NCI-H82 treated with DMSO at 0.1 percent for 48 hours (cell line): ENCODE measurements at regions not wholly inside any gene's neighbourhood (a gene's known extent, or its start where the extent isn't known, plus 50 kb on each side); places are given as distances from the start of the nearest gene placed in this dataset.
A peak's percentile ranks its signal among the peaks of the same experiment; 100 is the strongest.
"Not testable (repeated sequence)": the region's sequence is repeated elsewhere in the genome, so short reads cannot be mapped to it uniquely, and the experiment has no call there.

Experiments
- DNase-seq: peaks from one replicate; lab custom pipeline; 2025; ENCODE audit not compliant: unreplicated experiment; lab: John Stamatoyannopoulos, UW

DNA sequence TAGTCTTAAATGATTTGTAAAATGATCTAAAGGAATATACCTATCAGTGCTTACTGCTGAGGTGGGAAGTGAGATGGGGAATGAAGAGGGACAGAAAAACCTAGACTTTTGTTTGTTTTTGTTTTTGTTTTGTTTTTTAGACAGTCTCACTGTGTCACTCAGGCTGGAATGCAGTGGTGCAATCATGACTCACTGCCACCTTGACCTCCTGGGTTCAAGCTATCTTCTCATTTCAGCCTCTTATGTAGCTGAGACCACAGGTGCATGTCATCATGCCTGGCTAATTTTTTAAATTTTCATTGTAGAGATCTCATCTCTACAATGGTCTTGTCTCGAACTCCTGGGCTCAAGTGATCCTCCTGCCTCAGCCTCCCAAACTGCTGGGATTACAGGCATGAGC, 116.4 kb upstream of the SEM1 start:
- DNase-seq = no peak

DNA sequence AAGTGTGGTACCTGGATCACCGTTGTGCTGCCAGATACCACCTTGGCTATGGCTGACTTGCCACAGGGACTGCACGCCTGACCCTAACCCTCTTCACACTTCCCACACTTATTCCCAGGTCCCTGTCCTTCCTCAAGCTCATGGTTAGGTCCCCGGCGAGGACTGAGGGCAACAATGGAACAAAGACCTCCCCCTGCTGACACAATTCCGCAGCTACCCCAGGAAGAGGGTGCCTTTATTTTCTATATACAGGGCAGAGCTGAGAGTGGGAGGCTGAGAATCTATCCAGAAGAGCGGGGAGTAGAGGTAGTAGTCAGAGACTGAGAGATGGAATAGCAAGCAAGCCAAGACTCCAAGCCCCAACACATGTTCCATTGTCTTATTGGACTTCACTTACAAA, 118.1 kb upstream of the SEM1 start:
- DNase-seq = no peak

- DNase-seq = not testable (repeated sequence)
Observed at GRCh38 chr7:96829121-96829520, 119.5 kb upstream of the SEM1 start.

DNA sequence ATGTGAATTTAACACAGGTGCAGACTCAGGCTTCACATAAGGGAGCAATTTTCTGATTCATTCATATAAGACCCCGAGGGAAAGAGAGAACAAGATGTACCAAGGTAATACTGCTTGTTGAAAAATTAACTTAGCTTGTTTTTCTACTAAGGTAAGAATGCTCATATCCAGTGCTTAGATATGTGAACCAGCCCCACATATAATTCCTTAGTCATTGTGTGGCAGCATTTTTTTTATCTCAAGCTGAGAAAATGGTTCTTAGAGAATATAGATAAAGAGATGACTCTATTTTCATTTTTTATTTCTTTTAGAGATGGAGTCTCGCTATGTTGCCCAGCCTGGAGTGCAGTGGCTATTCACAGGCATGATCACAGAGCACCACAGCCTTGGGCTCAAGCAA, 121.8 kb upstream of the SEM1 start:
- DNase-seq = no peak

DNA sequence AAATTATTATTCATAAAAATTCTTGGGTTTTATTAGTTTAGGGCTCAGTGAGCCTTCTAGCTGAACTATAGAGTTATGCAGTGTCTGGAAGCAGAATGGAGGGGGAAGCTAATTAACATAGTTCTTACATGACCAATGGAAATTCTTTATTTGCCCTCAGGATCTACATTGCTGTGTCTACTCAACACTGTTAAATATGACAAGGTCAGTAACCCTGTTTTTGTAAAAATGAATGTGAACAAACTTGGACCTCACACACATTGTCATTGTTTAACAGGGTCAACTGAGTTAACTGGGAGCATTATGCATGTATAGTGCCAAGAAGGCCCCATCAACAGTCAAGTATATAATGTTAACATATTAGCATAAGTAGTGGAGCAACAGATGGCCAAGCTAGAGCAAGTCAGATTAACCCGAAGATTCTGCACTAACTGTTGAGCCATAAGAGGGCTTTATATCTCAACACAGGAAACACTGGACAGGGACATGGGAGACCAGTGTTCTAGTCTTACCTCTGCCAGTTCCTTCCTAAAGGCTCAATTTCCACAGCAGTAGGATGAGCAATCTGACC, 122.5 kb upstream of the SEM1 start:
- peak; percentile 85 for DNase-seq

DNA sequence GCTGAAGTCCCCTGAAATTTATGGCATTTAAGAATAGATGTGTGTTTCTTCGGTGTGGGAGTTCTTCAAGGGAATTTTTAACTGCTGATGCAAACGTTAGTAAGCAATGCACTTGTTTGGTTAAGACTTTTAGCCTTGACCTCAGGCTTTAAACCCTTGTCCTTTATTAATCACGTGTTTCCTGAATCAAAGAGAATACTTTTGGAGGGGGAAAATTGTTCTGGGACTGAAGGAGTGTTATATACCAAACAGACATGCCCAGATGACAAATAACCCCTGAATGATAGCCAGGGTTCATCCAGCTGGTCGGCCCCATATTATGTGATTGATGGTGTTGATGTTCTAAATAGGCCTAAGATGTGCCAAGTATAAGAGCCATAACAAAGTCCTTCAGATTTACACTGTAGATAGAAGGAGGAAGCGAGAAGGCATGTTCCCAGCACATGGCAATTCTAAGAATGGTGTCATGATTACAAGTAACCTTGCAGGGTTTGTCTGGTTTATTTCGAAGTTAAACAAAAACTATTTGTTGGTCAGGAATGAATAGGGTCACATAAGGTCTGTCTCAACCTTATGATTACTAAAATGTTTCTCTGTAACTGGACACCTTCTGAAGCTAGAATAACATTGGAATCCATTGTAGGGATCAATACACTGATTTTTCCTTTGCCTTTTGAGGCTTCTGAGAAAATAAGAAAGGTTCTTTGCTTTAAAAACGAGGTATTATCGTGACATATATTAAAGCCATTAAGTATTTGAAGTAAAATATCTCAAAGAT, 124.2 kb upstream of the SEM1 start:
- peak; percentile 25 for DNase-seq

DNA sequence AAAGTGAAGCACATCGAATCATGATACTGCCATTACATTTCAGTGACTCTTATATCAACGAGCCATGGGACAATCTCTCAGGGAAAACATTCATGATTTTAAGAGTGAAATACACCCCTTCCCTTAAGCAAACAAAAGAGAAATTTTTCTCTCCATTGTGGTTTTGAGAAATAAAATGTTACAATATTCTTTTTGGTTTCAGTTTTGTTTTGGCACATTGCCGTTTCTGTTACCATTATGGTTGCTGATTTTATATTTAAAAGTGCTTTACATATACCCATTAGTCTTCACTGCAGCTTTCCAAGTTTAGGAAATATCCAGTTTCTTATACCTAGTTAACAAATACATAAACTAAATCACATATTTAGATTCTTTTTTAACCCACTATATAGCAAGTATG, 126.8 kb upstream of the SEM1 start:
- DNase-seq = no peak

- DNase-seq = no peak
Observed at GRCh38 chr7:96837593-96837992, 127.9 kb upstream of the SEM1 start.

DNA sequence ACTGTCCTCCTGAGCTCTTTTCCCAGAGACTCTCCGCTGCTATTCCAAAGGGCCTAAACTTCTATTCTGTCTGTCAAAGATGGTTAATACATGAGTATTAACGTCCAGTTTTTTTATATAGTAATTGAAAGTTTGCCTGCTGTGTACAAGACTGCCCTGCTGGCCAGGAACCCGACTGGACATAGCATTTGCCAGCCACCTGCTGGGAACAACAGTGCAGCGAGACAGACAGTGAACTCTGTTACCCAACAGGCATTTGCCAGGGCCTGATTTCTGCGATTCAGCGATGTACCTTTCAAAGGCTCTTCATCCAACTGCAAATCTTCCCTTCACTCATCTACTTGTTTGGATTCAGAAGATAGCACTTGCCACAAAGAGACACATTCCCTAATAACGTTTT, 128.8 kb upstream of the SEM1 start:
- DNase-seq = no peak

DNA sequence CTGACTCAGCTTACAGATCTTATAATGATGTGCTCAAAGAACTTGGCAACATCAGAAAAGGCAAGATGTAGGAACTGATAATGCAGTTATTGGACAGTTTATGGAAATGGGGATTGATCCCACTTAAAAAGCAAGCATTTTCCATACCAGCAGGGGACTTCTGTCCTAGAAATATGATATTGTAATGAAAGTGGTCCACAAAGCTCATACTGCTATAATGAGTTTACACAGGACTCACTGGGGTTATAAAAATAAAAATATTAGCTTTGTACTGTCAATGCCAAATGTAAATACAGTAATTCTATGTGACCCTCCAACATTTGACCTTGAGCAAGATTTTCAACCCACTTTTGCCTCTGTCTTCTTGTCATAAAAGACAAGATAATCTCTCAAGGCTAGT, 145.5 kb upstream of the SEM1 start:
- DNase-seq = no peak

- no peak for DNase-seq
Observed at GRCh38 chr7:96855691-96856090, 146.0 kb upstream of the SEM1 start.

GRCh38 chr7:96869538-96869937, 135.8 kb upstream of the DLX6 start:
- no peak for DNase-seq

GRCh38 chr7:96870185-96870584, 135.2 kb upstream of the DLX6 start:
- no peak for DNase-seq

DNA sequence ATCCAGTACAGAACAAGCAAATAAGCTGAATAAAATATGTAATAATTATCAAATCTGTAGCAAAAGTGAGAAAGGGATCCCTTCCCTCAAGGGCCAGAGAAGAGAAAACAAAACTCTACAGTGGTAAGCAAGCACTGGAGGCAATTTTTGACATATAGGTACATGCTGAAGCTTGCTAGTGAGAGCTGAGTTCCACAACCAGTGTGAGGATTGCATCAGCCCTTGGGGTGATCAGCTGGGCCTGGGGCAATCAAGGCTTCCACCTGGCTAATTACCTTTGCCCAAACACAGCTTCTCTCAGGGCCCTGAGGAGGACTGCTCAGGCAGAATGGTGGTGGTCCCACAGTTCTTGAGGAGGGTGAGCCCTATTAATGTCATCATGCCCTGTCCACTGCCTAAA, 134.4 kb upstream of the DLX6 start:
- no peak for DNase-seq

DNA sequence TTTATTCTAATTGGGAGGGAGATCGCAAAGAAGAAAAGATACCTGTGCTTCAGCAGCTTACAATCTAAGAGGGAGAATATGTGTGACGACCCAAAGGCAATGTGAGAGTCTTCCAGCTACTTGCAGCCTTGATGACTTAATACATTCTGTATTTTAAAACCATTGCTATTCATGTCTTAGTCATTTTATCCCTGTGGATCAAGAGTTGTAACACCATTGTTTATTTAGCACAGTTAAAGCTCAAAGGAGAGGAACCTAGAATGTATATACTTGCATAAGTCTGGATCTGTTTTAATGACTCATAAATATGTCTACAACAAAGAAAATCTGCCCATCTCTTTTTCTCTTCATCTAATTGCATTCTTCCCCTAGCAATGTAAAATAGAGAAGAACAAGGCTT, 117.9 kb upstream of the DLX6 start:
- no peak for DNase-seq

DNA sequence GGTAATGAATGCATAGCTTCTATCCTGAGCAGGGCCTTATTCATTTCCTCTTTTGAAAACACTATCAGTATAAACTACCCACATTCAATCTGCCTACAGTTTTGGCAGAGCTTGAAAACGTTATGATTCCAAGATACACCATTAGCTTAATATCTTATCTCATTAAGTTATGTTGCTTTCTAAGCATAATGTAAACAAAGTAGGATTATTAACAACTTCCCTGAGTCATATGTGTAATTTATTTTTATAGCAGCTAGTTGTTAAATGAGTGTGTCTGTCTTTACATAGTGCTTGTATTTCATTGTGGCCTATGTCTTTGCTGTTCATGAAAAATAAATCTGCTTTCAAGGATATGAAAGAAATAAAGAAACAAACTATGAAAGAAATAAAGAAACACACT, 106.2 kb upstream of the DLX6 start:
- no peak for DNase-seq

DNA sequence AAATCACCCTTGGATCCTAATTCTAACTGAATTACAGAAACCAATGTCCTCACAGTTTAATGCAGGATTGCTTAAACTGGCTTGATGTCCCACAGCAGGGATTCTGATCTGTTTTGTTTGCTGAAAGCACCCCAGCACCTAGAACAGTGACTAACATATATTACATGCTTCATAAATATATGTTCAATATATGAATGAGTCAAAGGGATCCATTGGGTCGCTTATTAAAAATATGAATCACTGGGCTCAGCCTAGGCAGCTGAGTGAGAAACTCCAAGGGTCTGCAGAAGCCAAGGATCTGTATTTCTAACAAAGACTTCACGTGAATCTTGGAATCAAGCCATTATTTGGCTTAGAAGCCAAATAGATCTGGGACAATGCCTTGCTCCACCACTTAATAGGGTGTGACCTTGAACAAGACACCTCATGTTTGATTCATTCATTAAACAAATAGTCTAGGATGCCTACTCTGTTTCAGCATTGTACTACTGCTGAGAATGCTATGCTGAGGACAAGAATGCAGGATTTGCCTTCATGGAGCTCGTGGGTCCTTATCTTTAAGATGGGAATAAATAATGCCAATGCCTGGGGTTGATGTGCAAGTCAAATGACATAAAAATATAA, 103.4 kb upstream of the DLX6 start:
- DNase-seq = no peak

DNA sequence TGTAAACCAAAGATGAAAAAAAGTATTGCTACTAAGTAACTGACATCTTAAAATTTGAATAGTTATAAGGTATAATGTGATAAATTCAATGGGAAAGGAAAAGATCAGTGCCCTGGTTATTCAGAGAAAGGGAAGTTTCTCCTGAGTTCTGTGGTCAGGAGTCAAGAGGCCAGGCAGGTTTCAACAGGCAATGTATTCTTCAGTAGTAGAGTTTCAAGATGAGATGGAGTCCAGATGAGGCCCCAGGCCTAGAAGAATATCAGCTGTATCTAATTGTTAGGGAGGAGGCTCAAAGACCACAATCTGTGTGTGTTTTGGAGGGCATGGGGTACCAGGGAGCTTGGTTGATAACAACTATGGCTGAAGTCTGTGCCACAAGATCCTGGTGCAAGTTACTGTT, 101.4 kb upstream of the DLX6 start:
- no peak for DNase-seq

DNA sequence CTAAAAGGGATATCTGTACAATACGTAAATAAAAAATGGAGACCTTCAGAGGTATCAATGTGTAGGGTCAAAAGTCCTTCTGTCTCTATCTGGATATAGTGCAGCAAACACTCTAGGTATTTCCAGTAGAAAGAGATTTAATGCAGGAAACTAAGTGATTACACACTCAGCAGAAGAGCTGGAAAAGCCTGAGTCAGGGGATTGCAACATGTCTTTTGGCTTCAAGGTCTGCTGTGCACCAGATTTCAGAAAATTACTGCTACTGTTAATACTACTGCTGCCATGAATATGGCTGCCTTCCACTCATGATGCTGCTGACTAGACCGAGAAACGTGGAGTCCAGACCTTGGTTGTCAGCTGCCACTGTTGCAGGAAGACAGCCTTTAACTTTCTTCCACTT, 94.9 kb upstream of the DLX6 start:
- DNase-seq = no peak

- DNase-seq = no peak
Observed at GRCh38 chr7:96915029-96915428, 90.3 kb upstream of the DLX6 start.

DNA sequence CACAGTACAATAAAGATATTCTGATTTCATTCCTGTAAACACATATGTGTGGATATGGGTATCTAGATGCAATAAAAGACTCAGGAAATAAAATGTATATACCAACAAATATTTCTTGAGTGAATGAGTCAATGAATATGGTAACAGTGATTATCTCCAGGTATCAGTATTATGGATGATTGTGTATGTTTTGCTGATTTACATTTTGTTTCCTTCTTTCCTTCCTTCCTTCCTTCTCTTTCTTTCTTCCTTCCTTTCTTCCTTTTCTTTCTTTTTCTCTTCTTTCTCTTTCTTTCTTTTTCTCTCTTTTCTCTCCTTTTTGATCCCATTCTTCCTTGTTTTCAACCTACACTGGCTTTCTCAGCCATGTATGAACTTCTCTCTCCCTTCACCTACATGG, 85.3 kb upstream of the DLX6 start:
- DNase-seq = no peak

- DNase-seq = no peak
Observed at GRCh38 chr7:96920713-96921112, 84.6 kb upstream of the DLX6 start.

GRCh38 chr7:96921231-96921630, 84.1 kb upstream of the DLX6 start:
- DNase-seq = no peak
